HuH-7.5 (cell line): ENCODE measurements at regions not wholly inside any gene's neighbourhood (a gene's known extent, or its start where the extent isn't known, plus 50 kb on each side); places are given as distances from the start of the nearest gene placed in this dataset.

Source experiments
- DNase-seq: peaks from one replicate; pipeline ENCODE4 v3.0.0; 2011; ENCODE audit warnings: low spot score

DNA sequence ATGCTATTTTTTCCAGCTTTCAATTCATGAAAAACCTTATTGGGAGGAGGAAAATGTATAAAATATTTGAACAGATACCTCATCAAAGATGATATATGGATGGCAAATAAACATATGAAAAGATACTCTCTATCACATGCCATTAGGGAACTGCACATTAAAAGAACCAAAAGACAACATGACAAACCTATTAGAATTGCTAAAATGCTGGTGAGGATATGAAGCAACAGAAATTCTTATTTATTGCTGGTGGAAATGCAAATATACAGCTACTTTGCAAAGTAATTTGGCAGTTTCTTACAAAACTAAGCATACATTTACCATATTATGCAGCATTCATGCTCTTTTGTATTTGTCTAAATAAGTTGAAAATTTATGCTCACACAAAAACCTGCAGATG, 1783.9 kb upstream of the PCDH20 start:
- no peak for DNase-seq

DNA sequence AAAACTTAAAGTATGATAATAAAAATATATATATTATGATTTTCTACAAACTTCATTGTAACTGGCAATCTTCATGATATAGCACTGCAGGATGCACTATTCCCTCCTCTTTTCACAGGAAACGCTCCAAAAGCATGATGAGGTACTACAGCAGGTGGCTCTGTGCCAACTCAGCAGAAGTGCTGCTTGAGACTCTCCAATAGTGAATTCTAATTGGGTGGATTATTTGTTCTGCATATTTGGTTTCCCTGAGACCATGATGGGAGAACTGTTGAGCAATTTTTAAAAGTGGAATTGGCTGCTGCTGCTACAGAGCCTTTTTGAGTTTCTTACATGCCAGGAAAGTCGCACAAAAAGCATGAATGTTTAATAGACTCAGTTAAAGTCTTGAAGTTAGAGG, 1782.4 kb upstream of the PCDH20 start:
- no peak for DNase-seq

DNA sequence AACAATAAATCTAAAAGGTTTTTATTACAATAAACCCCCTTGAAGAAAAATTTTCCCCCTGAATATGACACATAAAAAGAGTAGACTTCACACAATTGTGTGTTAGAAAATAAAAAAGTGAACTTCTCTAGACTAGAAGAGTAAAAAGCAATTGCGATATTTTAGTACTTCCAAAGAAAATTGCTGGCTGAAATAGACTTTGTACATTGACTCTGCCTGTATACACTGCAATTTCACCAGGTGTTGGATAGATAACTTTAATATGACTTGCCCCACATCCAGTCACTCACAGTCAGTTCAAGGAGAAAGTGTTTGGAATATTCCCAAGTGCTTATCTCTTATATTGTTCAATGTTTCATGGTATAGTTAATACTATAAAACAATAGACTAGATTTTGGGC, 1780.1 kb upstream of the PCDH20 start:
- no peak for DNase-seq

DNA sequence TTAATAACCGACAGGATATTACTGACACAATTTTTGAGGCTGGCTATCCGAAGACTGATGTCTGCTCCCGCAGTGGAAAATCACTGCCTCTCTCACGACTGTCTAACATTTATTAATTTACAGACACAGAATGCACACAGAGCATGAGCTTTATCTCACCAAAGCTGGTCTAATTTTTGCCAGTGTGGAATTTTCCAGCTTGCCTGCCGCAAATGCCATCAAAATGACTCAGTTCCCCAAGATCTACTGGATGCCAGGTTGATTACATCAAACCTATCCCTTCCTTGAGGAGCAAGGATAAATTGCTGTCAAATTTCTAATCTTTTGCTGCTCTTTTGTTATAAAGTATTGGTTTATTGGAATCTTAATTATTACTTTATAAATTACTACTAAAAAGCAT, 1775.1 kb upstream of the PCDH20 start:
- DNase-seq: no peak

DNA sequence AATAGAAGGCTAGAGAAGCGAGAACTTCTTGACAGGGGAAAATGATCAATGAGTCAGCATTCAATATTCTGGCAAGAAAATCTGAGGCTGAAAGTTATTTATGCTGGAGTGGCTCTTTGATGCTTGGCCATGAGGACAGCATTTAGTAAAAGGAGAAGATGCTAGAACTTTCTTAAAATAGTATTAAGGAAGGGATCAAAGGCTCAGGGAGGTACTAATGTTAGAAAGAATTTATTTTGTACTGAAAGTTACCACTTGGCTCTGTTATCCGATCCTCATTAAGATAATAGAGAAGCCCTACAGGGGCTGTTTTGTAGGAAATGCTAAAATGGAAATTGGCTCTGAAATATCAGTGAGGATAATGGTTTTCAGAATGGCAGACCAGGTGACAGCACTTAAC, 1774.6 kb upstream of the PCDH20 start:
- DNase-seq: no peak

DNA sequence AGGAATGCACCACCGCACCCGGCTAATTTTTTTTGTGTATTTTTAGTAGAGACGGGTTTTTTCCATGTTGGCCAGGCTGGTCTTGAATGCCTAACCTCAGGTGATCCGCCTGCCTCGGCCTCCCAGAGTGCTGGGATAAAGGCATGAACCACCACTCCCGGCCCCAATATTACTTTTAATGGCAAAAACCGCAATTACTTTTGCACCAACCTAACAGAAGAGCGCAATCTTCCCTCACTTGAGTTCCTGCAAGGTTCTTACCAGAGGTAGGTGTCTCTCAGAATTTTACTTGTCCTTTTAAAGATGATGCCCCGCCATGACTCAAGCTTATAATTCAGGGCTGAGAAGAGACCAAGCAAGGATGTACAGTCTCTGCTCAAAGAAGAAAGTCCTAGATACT, 1774.1 kb upstream of the PCDH20 start:
- no peak for DNase-seq

DNA sequence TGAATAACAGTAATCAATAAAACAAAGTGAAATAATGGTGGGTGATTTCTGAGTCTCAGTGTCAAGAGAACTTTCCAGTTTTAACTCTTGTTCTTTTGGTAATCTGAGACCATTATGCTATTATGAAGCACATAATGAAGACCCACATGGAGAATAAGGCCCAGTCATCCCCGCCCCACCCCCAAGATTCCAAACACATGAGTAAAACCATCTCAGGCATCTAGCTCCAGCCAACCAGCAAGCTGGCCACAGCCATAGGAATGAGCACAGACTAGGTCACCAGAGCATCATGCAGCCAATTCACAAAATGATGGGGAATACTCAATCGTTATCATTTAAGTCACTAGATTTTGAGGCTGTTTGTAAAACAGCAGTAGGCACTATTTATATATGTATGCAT, 1769.0 kb upstream of the PCDH20 start:
- no peak for DNase-seq

DNA sequence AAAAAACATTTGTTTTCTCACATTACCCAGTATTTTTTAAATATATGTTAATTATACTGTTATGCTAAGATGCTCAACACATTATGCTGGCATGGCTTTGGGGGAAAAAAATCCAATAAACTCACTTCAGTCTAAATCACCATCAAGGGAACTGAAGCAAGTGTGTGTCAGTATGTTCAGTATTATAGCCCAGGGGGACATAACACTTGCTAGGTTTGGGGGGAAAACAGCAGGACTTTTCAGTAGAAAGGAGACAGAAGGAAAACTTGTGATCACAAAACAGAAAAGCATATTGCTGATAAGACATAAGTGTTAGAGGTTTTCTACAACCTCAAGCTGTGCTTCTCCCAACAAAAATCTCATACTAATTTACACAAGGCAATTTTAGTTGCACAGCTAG, 1759.9 kb upstream of the PCDH20 start:
- no peak for DNase-seq

DNA sequence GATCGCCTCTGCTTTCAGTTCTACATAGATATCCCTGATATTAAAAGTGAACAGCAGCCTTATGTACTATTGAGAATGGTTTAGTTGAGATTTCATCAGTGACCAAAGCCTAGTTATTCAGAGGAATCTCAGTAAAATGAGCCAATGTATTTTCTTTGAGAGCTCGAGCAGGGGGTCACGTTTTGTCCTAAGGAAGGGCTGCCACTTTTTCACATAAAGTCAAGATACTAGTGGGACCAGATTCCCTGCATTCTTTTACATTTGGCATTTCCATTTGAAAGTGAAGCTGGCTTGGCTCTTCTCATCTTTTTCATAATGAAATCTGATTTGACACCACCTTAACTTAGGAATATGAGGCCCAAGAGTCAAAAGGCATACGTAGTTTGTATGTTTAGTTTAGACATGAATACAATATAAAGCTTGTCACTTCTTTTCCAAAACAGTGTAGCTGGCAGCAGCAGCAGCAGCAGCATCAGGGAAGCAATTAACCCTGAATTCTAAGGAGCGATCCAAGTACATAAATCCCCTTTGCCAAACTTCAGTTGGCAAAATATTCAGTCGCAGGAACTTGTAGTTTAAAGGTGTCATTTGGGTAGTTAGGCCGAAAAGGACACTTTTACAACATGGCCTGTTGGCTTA, 1752.2 kb upstream of the PCDH20 start:
- DNase-seq: no peak

DNA sequence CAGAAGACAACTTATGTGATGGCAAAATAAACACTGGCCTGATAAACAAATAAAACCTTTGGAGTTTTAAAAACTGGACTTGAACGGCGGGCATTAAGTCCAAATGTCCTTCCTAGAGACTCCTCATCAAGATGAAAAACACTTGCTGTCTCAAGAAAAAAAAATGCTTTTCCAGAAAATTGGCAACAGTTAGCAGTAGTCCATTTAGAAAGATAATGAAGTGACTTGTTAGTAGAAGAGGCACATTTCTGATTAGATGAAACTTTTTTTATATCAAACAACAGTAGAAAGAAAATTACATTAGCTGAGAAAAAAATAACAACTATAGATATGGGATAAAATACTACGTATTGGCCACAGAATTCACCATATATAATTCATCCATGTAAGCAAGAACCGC, 1750.7 kb upstream of the PCDH20 start:
- DNase-seq: no peak

DNA sequence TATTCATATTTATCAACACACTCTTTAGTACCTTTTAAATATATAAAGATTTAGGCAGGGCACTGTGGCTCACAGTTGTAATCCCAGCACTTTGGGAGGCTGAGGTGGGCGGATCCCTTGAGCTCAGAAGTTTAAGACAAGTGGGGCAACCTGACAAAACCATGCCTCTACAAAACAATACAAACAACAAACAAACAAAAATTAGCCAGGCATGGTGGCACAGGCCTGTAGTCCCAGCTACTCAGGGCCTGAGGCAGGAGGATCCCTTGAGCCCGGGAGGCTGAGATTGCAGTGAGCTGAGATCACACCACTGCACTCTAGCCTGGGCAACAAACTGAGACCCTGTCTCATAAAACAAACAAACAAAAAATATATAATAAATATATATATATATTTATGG, 1748.3 kb upstream of the PCDH20 start:
- DNase-seq: no peak

DNA sequence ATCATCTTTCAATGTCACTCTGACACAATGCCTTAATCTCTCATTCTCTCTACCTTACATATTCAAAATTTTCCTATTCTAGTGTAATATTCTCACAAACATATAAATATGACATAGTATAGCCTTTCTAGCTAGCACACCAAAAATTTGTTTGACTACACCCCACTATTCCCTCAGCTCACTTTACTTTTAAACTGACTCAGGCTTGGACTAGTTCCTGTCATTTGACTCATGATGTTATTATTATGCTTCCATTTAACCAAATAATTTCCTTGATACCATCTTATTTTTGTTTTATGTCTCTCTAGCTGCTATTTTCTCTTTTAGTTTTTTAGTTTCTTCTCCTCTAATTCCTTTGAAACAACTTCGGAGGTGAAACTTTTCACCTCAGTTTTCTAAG, 1745.6 kb upstream of the PCDH20 start:
- no peak for DNase-seq

DNA sequence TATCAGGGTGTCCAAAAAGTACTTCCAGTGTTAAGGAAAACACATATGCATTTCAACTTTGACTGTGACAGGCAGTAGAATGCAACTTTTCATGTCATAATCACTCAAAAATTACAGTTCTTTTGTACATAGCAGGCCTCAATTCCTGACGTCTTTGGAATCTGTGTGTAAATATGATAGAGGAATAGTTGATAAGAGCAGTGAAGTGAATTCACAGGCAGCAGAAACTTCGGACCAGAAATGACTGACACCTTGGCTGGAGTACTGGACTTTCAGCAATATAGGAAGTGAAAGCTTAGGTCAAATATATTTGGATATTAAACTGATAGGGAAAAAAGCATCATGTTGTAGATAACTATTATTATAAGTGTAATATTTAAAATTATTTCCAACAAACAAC, 1741.2 kb upstream of the PCDH20 start:
- no peak for DNase-seq

DNA sequence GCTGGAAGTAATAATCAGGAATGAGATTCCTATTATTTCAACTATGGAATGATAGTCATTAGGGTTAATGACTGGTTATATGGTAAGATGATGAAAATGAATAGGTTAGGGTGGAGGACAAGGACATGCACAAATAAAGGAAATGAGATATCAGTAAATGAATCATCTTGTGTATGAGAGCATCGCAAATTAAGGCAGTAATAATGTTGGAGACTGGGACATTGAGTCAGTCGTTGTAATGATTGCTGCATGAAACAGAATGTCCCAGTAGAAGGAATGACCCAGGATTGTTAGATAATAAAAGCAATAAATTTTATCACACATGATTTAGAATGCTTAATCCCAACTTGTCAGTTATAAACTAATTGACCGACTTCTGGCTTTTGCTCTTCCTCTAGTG, 1733.7 kb upstream of the PCDH20 start:
- no peak for DNase-seq

DNA sequence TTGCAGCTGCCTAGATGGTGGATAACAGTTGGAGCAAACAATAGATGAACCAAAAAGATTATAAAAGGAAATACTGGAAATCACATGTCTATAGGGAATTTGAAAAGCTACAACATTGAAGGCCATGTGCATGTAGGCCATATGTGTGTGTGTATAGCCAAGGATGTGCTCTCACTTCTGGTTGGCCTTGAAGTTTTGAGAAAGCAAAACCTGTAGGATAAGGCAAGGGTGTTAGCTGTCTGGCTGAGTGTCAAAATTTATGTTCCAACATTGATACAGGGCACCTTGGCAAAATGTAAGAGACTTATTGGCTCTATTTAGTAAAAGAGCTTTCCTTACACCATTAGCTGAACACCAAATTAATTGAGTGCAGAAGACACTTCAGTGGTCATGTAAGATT, 1723.6 kb upstream of the PCDH20 start:
- no peak for DNase-seq

DNA sequence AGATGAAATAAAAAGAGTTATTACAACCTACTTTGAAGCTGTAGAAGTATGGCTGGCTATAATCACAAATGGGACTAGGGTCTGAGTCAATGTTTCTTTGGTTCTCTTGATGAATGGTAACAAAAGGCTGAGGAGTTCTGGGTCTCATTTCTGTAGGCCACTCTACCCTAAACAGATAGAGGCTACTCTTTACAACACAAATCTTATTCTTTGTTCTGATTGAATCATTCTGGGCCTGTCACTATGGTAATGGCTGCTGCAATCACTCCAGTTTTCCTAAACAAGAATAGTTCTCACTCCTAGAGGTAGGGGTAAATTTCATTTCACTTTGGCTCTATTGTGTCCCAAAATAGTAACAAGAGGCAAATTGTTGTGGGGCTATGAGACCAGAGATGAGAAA, 1714.3 kb upstream of the PCDH20 start:
- DNase-seq: no peak

DNA sequence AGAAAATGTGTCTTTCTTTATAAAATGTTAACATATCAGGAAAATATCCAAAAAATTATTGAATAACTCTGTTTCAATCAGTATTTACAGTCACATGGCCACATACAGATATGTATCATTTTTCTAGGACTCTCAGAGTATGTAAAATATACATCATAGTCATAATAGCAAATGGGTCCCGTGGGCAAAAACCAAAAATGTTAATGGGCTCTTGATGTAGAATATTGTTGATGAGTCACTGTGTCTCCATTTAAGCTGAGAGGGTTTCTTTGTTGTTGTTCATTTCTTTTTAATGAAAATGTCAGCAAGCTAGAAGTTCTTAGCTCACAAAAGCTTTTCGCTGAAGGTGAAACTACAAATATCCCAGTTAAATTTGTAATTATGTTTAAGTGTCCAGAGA, 1713.1 kb upstream of the PCDH20 start:
- DNase-seq: no peak

DNA sequence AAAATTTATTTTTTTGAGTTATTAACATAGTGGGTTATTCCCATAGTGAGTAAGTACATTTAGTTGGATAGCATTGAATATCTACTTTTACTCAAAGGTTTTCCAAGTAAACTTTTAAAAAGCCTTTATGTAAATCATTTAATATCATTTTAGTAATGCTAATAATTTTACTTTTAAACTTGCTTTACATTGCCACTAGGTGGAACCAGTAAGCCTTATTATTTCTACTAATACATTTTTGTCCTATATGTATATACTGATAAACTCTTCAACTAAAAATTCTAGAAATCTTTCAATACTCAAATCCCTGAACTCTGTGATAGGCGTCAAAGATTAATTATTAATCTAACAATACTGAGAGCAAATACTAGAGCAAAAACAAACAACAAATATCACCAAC, 1709.2 kb upstream of the PCDH20 start:
- DNase-seq: no peak

DNA sequence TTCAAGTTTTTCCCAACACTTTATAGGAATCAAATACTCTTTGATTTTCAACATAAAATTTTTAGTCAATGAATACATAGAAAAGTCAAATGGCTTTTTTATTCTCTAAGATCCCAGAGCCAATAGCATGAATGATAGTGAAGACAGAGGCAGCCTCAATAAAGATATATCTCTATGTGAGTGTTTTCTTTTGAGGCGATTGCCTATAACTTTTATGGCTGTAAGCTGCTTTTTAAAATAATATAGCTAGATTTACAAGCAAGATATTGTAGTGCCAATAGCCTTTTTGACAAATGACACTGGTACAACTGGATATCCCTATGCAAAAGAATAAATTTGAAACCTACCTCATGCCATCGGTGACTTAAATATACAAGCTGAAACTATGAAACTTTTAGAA, 1705.2 kb upstream of the PCDH20 start:
- DNase-seq: no peak

DNA sequence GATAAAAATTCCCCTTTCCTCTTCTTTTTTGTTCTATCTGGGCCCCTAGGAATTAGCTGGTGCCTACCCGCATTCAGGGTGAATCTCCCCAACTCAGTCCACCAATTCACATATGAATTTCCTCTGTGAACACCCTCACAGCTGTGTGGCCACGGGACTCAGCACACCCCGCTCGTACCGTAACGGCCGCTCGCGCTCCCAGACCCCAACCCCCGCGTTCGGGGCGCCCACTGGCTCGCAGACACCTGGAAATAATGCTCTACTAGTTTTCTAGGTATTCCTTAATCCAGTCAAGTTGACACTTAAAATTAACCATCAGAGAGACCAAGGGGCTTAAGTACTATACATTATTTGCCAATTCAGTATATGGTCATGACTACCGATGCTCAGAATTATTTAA, 1702.1 kb upstream of the PCDH20 start:
- no peak for DNase-seq

DNA sequence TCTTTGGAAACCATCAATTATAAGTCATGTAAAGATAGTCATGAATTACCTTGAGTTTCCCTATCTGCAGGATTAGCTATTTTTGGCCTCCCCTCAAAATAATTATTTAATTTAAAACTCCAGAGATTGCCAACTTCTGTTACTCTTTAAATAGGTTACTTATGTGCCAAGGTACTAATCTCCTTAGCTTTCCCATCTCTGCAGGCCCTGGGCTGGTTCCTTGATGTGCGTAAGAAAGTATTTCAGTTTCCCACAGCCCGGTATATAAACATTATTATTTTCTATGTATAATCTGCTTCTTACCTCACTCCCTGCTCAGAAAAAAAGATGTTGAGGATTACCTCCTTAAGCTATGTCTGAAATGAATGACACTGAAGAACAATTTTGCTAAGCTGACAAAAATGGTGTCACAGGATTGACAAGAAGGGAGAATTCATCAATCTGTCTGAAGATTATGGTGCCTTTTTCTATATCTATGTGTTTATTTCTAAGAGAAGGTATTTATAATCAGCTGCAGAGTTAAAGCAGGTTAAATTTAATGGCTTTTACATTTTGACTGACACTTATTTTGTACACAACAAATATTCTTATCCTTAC, 1697.2 kb upstream of the PCDH20 start:
- DNase-seq: no peak

DNA sequence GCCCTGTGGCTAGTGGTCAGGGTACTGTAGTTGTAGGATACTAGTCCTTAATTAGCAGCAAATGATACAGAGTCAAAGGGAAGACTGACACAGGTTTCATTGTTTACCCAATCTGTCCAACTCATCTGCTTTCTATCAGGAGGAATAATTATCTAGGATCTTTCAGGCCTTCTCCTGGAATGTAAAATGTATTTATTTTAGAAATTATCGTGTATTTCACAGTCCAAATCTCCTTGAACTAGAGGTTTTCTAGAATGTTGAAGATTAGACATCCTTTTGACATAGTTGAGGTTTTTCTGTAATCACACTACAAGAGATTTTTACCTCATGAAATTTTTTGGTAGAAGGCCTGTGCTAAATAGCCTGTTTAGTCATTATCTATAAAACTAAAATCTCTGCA, 1694.8 kb upstream of the PCDH20 start:
- no peak for DNase-seq

DNA sequence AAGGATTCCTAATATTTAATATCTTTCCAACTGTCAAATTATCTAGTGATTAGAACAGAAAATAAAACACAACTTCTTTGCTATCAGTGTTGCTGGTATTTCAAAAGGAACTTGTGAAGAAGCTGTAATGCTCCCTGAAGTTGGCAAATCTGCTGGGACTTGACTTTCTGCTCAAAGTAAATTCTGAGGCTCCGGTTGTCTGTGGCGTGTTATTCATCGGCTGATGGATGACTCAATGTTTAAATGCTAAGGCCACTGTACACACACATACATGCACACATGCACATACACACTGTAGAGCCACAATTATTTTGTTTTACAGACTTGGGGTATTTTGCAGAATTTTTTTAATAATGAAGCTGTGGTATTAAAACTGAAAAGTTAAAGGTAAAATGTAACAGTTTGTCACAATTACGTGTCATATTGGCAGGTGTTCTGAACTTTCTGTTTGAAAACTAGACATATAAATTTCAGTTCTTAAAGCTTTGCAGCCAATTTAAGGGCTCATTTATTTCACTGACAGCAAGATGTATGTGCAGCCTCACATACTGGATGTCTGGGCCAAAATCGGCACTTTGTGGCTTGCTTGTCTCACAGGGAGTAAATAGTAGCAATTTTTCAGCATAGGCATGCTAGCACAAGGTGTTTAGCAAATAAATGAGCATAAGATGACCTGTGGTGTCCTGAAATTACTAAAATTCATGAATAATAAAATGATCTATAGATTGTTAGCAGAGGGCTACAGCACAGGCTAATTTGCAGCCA, 1691.7 kb upstream of the PCDH20 start:
- no peak for DNase-seq

DNA sequence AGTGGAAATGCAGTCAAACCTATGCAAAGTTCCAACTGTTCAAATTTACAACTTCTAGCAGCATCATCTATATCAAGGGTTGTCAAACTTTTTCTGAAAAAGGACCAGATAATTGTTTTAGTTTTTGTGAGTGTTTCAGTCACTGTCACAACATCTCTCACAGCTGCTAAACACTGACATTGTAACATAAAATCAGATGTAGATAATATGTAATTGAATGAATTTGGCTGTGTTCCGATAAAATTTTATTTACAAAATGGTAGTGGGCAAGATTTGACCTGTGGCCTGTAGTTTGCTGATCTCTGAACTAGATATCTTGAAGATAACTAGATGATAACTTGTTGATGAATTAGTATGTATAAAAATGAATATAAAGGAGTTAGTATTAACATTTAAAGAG, 1679.1 kb upstream of the PCDH20 start:
- DNase-seq: no peak
